Stimulated activated CD8-positive, alpha-beta memory T cell treated with anti-CD3 and anti-CD28 coated beads, Interleukin-12 subunit alpha, Interleukin-12 subunit beta, amount 100 ng/mL, for 24 hours (primary cell): ENCODE measurements at regions not wholly inside any gene's neighbourhood (a gene's known extent, or its start where the extent isn't known, plus 50 kb on each side); places are given as distances from the start of the nearest gene placed in this dataset.
"Not testable (repeated sequence)": the region's sequence is repeated elsewhere in the genome, so short reads cannot be mapped to it uniquely, and the experiment has no call there.

Source experiments
- DNase-seq: peaks from one replicate; pipeline ENCODE4 v3.0.0-alpha.2; 2020; ENCODE audit errors: extremely low read depth

GRCh38 chr2:237196409-237196808, 110.7 kb downstream of the COPS8 start:
- no peak for DNase-seq

GRCh38 chr2:237196866-237197618, 111.4 kb downstream of the COPS8 start:
- DNase-seq, result no peak

- DNase-seq, result no peak
Observed at GRCh38 chr2:237198164-237198855, 112.6 kb downstream of the COPS8 start.

- DNase-seq, result no peak
Observed at GRCh38 chr2:237199082-237199481, 113.4 kb downstream of the COPS8 start.

GRCh38 chr2:237199577-237199976, 113.9 kb downstream of the COPS8 start:
- no peak for DNase-seq

- DNase-seq, result no peak
Observed at GRCh38 chr2:237200462-237200861, 114.8 kb downstream of the COPS8 start.

GRCh38 chr2:237201461-237202287, 116.0 kb downstream of the COPS8 start:
- DNase-seq, result no peak

- no peak for DNase-seq
Observed at GRCh38 chr2:237202288-237203030, 116.8 kb downstream of the COPS8 start.

- DNase-seq, result no peak
Observed at GRCh38 chr2:237205043-237205541, 119.4 kb downstream of the COPS8 start.

- no peak for DNase-seq
Observed at GRCh38 chr2:237205561-237205971, 119.9 kb downstream of the COPS8 start.

- no peak for DNase-seq
Observed at GRCh38 chr2:237207646-237208045, 122.0 kb downstream of the COPS8 start.

GRCh38 chr2:237208373-237209260, 122.9 kb downstream of the COPS8 start:
- DNase-seq, result no peak

GRCh38 chr2:237209885-237210284, 124.2 kb downstream of the COPS8 start:
- no peak for DNase-seq

GRCh38 chr2:237210297-237210696, 124.6 kb downstream of the COPS8 start:
- no peak for DNase-seq

- no peak for DNase-seq
Observed at GRCh38 chr2:237210763-237211162, 125.1 kb downstream of the COPS8 start.

- DNase-seq, result not testable (repeated sequence)
Observed at GRCh38 chr2:237212356-237213279, 126.9 kb downstream of the COPS8 start.

- DNase-seq, result no peak
Observed at GRCh38 chr2:237213315-237214022, 127.8 kb downstream of the COPS8 start.

GRCh38 chr2:237214030-237214675, 128.5 kb downstream of the COPS8 start:
- DNase-seq, result no peak
